ENCODE measurements at regions not wholly inside any gene's neighbourhood (a gene's known extent, or its start where the extent isn't known, plus 50 kb on each side); places are given as distances from the start of the nearest gene placed in this dataset.

GRCh38 chr10:47178537-47179290 lies 121.3 kb upstream of the GDF10 start:
- no peak for TF ChIP-seq CTCF (conservative IDR thresholded peaks at IDR 0.05; ENCODE audit: low read length)
- no peak for TF ChIP-seq EZH2phosphoT487 (IDR thresholded peaks at IDR 0.05; ENCODE audit: borderline replicate concordance)

Measured in Loucy (cell line).